Activated CD4-positive, alpha-beta T cell treated with anti-CD3 and anti-CD28 coated beads, Interleukin-2, Interleukin-6, amounts not matched to agents 100 ng/mL and 50 ng/mL, durations not matched to agents 16 hours and 8 hours (primary cell): ENCODE measurements at regions not wholly inside any gene's neighbourhood (a gene's known extent, or its start where the extent isn't known, plus 50 kb on each side); places are given as distances from the start of the nearest gene placed in this dataset.

Experiments
- DNase-seq: peaks from one replicate; pipeline ENCODE4 v3.0.0-alpha.2; 2020

DNA sequence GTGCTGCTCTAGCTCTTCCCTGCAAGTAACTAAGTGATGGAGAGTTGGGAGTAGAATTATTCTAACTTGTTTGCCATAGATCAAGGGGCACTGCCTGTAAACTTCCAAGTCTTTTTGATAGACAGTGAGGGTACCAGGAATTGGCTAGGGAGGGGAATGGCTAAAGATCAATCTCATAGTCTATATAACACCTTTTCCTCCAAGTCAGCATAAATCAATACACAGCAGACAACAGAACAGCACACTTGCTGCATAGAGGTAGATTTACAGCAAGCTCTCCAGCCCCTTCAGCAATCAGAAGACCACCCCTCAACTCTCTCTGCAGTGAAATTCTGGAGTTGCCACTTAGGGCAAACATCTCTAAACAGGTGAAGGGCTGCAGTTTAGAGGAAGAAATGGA lies 643.5 kb upstream of the KLF4 start:
- no peak for DNase-seq

GRCh38 chr9:108130905-108131304 lies 641.3 kb upstream of the KLF4 start:
- no peak for DNase-seq

- DNase-seq = no peak
These were observed 636.1 kb upstream of the KLF4 start for GRCh38 chr9:108125625-108126024.

DNA sequence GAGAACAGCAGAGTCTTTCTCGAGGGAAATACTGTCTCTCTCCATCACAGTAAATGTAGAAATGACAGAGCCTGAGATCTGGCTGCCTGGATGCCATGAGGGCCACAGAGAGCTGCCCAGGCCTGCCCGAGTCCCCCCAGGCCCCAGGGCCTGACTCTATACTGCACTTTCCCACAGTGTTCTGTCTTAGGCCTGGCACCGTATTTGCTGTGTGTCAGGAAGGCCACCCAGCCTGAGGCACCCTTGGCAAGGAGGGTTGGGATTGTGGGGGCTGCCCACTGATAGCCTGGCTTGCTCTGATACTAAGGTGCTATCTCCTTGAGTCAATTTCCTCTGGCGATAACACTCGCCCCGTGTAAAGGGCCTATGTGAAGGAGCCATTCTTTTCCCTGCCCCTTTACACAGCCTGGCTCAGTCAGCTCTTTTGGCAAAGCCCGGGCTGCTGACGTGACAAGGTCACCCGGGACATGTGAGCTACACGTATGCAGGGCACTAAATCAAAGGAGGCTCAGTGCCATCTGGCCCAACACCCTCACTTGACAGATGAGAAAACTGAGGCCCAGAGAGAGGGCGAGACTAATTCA lies 630.1 kb upstream of the KLF4 start:
- DNase-seq = no peak

DNA sequence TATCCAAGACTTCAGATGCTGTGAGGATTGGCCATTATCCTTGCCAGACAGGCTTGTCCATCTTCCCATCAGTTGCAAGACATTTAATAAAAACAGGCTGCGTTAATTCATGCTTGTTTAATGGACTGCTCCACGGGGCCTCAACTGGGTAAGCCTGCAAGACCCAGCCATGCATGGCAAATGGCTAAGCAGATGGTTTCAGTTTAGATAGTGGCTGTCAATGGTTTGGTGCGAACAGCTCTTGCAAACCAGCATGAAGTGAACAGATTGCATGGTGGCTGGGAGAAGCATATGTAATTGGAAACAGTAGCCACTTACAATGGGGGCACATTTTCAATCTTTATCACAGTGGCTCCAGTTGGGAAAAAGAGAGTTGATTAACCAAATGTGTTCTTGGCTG lies 628.2 kb upstream of the KLF4 start:
- no peak for DNase-seq

DNA sequence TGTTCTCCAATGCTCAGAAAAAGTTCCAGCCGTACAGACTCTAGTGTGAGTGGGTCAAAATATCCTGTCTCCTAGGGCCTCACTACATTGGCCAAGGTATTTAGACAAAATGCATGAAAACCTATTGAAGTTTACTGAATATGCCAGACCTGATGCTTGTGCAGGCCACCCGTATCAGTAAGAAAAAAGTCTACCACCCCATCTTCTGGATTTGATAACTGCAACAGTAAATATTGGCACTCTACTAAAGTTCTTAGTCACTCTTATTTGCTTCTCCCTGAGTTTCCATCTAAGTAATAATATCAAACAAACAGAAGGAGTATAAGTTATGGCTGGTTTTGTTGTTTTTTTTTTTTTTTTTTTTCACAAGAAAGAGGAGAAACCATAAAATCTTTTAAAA lies 627.7 kb upstream of the KLF4 start:
- DNase-seq = no peak

- DNase-seq = no peak
These were observed 624.0 kb upstream of the KLF4 start for GRCh38 chr9:108113596-108113995.

GRCh38 chr9:108109927-108110690 lies 620.5 kb upstream of the KLF4 start:
- DNase-seq = no peak

GRCh38 chr9:108108852-108109448 lies 619.4 kb upstream of the KLF4 start:
- no peak for DNase-seq

DNA sequence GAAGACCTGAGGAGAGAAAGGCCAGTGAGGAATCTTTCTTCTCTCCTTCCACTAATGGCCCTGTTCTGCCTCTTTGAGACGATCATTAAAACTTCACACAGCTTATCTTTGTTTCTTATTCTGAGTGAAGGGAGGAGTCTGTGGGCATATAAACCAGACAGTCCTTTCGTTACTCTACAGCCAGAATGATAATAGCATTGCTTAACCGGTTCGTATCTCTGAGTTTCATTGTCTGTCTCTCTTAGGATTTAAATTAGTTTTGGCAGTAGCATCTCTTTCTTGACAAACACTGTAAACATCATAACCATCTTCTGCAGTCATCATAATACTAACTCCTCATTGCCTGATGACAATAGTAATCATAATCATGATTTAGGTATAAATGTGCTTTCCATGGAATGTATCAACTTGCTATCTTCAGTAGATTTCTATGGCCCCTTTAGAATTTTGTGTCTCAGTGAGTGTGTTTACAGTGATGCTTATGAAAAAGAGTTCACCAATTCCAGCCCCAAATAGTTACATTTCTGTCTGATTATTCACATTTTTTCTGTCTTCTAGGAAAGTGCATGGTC lies 618.8 kb upstream of the KLF4 start:
- DNase-seq = no peak

GRCh38 chr9:108105885-108106284 lies 616.3 kb upstream of the KLF4 start:
- DNase-seq = no peak

GRCh38 chr9:108104991-108105390 lies 615.4 kb upstream of the KLF4 start:
- no peak for DNase-seq

GRCh38 chr9:108103046-108103693 lies 613.6 kb upstream of the KLF4 start:
- DNase-seq = no peak

- no peak for DNase-seq
These were observed 611.8 kb upstream of the KLF4 start for GRCh38 chr9:108101410-108101809.

DNA sequence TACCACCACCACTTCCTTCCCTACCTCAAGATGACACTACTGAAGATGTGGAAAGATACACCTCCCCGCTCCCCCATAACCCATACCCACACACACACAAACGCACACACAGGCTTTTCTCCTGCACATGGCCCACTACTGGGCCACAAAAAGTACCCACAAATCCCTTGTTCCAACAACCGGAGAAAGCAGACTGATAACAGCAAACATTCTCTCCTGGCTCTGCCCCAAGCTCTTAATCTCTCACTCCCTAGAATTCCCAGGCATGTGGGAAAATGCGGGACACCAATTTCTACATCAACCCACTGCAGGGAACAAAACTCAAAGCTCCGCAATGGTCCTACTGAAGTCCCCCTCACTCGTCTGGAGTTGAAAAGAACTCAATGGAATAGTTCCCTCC lies 611.0 kb upstream of the KLF4 start:
- DNase-seq = no peak

DNA sequence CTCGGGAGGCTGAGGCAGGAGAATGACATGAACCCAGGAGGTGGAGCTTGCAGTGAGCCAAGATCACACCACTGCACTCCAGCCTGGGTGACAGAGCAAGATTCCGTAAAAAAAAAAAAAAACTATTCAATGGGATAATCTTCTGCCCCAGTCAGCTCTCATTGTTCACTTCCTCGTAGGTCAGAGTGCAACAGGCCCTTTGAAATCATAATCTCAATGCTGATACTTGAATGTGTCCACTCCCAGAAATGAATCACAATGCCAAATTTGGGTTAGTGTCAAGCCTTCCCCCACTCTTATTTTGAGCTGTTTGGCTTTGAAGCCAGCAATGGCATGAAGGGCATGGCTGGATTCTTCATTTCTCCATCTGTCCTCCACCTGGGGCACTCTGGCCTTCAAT lies 610.3 kb upstream of the KLF4 start:
- DNase-seq = no peak

DNA sequence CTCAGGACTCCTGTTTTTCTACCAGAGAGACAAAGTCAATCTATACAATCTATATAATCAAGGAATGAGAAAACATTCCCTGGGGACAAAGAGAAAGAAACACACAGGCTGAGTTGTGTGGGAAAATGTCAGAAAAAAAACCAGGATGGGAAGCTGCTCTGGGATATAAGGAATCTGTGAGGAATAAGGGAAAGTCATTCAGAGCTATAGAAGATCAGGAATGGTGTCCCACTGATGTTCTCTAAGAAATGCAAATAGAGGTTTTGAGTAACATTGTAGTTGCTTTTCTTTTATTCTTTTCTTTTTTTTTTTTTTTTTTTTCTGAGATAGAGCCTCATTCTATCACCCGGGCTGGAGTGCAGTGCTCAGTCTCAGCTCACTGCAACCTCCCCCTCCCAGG lies 605.9 kb upstream of the KLF4 start:
- DNase-seq = no peak

DNA sequence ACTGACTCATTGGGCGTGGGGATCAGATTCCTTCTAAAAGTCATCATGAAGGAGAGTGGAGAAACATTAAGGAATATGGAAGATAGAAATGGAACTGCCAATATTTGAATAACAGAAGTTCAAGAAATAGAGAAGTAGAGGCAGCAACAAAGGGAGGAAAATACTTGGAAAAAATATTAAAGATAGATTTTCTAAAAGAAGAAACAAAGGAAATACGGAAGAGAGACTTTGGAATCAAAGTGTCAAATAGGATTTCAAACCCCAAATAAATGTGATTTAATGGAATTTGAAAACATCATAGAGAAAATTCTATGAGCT lies 605.1 kb upstream of the KLF4 start:
- no peak for DNase-seq

- DNase-seq = no peak
These were observed 604.5 kb upstream of the KLF4 start for GRCh38 chr9:108093773-108094675.

DNA sequence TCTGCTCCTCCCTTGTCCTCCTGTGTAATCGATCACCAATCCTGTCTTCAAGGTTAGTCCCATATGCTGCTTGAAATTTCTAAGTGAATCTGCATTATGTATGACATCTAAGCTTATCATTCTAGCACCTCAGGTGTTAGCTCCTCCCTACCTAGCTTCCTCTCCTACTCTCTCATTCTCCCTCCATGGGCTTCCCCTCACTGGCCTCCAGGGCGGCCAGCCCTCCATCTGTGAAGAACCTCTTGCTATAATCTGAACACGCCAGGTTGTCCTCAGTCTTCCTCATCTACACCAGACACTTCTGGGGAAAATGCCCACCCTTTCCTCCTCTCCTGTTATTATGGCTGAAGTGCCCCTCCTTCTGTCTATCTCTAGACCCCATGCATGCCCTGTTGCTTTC lies 599.3 kb upstream of the KLF4 start:
- no peak for DNase-seq

DNA sequence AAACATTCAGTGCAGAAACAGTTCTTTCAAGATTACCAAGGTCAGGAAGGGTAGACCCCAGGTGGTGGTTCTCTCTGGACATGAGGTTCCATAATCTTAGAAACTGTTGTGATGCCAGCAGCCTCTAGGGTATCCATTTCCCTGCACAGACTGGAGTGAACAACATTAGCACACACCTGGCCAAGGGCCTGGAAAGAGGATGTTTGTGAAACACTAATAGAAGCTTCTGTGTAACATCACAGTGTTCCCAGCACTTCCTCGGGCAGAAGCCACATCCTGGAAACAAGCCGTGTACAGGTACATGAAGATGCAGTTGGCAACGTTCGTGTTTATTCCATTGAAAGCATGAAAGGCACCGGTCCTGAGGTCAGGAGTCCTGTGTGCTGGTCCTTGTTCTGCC lies 598.2 kb upstream of the KLF4 start:
- no peak for DNase-seq

DNA sequence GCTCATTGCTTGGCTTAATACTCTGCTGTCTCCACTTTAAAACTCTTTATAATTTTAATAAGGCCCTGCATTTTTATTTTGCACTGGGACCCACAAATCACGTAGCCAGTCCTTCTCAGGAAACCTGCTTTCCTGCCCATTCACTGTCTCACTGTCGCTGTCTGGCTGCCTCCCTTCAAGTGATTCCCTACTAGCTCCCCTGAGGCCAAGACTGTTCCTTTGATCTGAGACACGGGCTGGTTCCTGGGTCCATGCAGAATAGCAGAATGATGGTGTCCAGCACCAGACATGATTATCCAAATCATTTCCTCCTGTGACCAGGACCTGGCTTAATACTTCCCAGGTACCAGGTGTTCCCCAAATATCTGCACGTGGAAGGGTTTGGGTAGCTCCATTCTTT lies 597.1 kb upstream of the KLF4 start:
- DNase-seq = no peak

- no peak for DNase-seq
These were observed 595.7 kb upstream of the KLF4 start for GRCh38 chr9:108085294-108085693.
